ENCODE measurements at regions not wholly inside any gene's neighbourhood (a gene's known extent, or its start where the extent isn't known, plus 50 kb on each side); places are given as distances from the start of the nearest gene placed in this dataset.

- Histone ChIP-seq H3K27me3 (ENCODE audit: control insufficient read depth, insufficient read depth, low read length) (no peaks in the 10 kb centered on the region), H3K4me3 (ENCODE audit: low read depth, low read length) (no peak overlapping the region), H3K36me3 (ENCODE audit: control insufficient read depth, insufficient read depth, low read length) (no peaks in the 10 kb centered on the region)
- TF ChIP-seq CTCF (IDR thresholded peaks at IDR 0.05; ENCODE audit: insufficient read depth, low read length, poor library complexity, severe bottlenecking) = no peak
- DNase-seq (ENCODE audit: low read depth) = no peak
Measured at GRCh38 chr2:67002618-67003371, 394.3 kb upstream of the ETAA1 start.

- H3K36me3 ChIP-seq (ENCODE audit: control insufficient read depth, insufficient read depth, low read length) = no peaks in the 10 kb centered on the region
- H3K27me3 ChIP-seq (ENCODE audit: control insufficient read depth, insufficient read depth, low read length) = no peaks in the 10 kb centered on the region
- no peak overlapping the region for H3K4me3 ChIP-seq (ENCODE audit: low read depth, low read length)
- no peak for DNase-seq (ENCODE audit: low read depth)
- no peak for TF ChIP-seq CTCF (IDR thresholded peaks at IDR 0.05; ENCODE audit: insufficient read depth, low read length, poor library complexity, severe bottlenecking)
Measured at GRCh38 chr2:67006373-67006960, 390.7 kb upstream of the ETAA1 start.

- Histone ChIP-seq H3K36me3 (ENCODE audit: control insufficient read depth, insufficient read depth, low read length) (no peaks in the 10 kb centered on the region), H3K27me3 (ENCODE audit: control insufficient read depth, insufficient read depth, low read length) (no peaks in the 10 kb centered on the region), H3K4me3 (ENCODE audit: low read depth, low read length) (no peak overlapping the region)
- no peak for TF ChIP-seq CTCF (IDR thresholded peaks at IDR 0.05; ENCODE audit: insufficient read depth, low read length, poor library complexity, severe bottlenecking)
- DNase-seq (ENCODE audit: low read depth) = no peak
Measured at GRCh38 chr2:67008155-67008554, 389.0 kb upstream of the ETAA1 start.

- no peak for DNase-seq (ENCODE audit: low read depth)
- Histone ChIP-seq H3K36me3 (ENCODE audit: control insufficient read depth, insufficient read depth, low read length) (no peaks in the 10 kb centered on the region), H3K27me3 (ENCODE audit: control insufficient read depth, insufficient read depth, low read length) (no peaks in the 10 kb centered on the region), H3K4me3 (ENCODE audit: low read depth, low read length) (no peak overlapping the region)
- TF ChIP-seq CTCF (IDR thresholded peaks at IDR 0.05; ENCODE audit: insufficient read depth, low read length, poor library complexity, severe bottlenecking) = no peak
Measured at GRCh38 chr2:67012165-67012564, 385.0 kb upstream of the ETAA1 start.

- TF ChIP-seq CTCF (IDR thresholded peaks at IDR 0.05; ENCODE audit: insufficient read depth, low read length, poor library complexity, severe bottlenecking) = no peak
- Histone ChIP-seq H3K27me3 (ENCODE audit: control insufficient read depth, insufficient read depth, low read length) (no peaks in the 10 kb centered on the region), H3K4me3 (ENCODE audit: low read depth, low read length) (no peak overlapping the region), H3K36me3 (ENCODE audit: control insufficient read depth, insufficient read depth, low read length) (no peaks in the 10 kb centered on the region)
- no peak for DNase-seq (ENCODE audit: low read depth)
Measured at GRCh38 chr2:67013821-67014220, 383.3 kb upstream of the ETAA1 start.

- Histone ChIP-seq H3K36me3 (ENCODE audit: control insufficient read depth, insufficient read depth, low read length) (no peaks in the 10 kb centered on the region), H3K27me3 (ENCODE audit: control insufficient read depth, insufficient read depth, low read length) (no peaks in the 10 kb centered on the region), H3K4me3 (ENCODE audit: low read depth, low read length) (no peak overlapping the region)
- TF ChIP-seq CTCF (IDR thresholded peaks at IDR 0.05; ENCODE audit: insufficient read depth, low read length, poor library complexity, severe bottlenecking) = no peak
- no peak for DNase-seq (ENCODE audit: low read depth)
Measured at GRCh38 chr2:67015681-67016080, 381.5 kb upstream of the ETAA1 start.
